GM18951 (cell line): ENCODE measurements at regions not wholly inside any gene's neighbourhood (a gene's known extent, or its start where the extent isn't known, plus 50 kb on each side); places are given as distances from the start of the nearest gene placed in this dataset.

ENCODE experiments used
- POLR2A ChIP-seq: IDR thresholded peaks from 4 replicates; pipeline ENCODE4 v1.6.1; 2011; ENCODE audit warnings: mild to moderate bottlenecking; ENCODE audit not compliant: insufficient read length, insufficient read depth; ENCODE audit errors: extremely low read depth
- in situ Hi-C: fragments of 300-500 bp; cut with MboI; formaldehyde crosslinking; loops from one replicate; pipeline ENCODE4 v1.12.0; 2022; ENCODE audit warnings: low sequenced_read_pairs, mixed read lengths, inconsistent platforms; ENCODE audit not compliant: unreplicated experiment

DNA sequence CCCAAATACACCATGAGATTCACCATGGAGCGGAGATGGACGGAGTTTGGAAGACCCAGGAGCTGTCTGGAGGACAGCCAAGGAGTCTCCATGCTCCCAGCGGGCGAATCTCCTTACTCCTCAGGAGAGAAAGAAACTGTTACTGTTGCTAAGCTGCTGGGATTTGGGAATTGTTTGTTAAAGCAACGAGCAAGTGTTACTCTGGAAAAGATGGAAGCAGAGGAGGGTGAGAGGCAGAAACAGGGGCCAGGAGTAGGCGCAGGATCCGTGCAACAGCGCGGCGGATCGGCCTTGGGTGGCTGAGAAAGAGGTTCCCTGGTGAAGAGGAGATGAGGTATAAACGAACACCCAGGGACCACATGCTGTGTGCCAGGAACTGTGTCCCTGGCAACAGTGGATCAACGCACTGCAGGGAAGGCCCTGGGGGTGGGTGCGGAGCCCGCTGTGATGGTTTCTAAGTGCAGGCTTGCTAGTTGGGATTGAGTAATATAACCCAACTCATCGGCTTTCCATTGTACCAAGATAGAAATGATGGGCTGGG, 1436.4 kb downstream of the BRD1 start:
- no peak for TF ChIP-seq POLR2A
- in situ Hi-C loops = no loop called here

DNA sequence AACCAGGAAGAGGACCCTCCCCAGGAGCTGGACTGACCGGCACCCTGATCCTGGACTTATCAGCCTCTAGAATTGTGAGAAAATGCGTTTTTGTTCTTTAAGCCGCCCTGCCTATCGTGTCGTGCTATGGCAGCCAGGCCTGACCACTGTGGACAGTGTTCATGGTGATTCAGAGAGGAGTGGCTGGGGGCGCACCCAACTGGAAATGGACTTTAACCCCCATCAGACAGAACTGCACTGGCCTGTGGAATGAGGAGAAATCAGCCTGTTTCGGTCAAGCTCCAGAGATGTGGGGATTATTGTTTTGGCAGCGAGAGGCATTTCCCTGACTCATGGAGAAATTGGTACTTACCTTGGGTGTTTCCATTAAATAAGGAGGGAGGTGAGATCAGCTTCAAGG, 1437.8 kb downstream of the BRD1 start:
- TF ChIP-seq POLR2A = no peak
- in situ Hi-C loops = no loop called here

DNA sequence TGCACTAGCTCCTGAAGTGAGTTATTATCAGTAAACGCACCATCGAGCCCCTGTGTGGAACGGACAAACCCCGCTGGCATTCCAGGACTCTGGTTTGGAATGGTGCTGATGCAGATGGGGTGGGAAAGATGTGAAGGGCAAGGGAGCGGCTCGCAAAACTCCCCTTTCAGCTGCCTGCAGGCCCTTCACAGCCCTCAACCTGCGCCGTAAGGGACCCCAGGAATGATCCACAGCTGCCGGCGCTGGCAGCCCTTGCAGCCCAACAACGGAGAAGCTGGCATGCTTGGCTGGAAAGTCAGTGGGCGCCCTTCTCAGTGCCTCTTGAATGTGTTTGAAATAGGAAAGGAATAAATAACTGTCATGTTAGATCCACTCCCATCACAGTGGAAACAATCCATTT, 1445.5 kb downstream of the BRD1 start:
- TF ChIP-seq POLR2A = no peak
- in situ Hi-C loops = no loop called here

DNA sequence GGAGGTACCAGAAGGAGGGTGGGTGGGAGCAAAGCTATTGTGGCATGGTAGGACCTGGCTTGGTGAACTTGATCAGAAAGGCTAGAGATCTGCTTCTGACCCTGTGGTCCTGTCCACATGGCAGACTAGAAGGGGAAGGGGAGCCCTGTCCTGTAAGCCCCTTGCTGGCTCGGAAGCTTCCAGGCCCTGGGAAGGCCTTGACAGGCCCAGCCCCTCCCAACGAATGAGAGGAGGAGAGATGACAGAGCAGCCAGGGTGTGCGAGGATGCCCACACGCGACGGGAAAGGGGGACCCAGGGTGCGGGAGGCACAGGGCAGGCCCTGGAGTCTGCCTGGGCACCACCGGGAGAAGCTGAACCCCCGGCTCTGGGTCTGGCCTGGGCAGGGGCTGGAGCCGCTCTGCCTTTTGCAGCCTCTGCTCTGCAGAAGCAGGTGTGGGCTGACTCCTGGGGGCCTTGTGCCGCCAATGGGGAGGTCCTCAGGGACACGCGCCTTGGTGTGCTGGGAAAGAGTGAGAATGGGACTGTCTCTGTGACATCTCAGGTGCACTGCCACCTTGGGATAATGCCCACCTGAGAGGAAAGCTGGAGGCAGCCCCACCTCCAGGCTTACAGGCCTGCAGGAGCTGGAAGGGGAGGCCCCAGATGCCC, 1447.5 kb downstream of the BRD1 start:
- TF ChIP-seq POLR2A = no peak
- in situ Hi-C loops = no loop called here

DNA sequence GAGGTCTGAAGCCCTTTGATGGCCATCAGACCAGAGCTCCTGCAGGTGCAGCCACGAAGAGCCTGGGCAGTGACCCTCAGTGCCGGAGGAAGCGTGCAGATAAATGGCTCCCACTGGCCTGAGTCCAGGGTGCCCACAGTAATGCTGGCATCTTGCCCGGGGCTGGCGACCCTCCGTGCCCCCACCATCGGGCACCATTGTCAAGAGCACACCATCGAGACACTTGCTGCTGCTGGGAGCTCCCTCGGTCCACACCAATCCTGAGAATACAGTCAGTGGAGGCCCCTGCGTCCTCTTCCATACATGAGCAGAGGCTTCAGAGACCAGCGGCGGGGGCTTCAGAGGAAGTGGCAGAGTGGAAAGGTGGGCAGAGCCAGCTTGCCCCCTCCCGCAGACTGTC, 1448.3 kb downstream of the BRD1 start:
- no peak for TF ChIP-seq POLR2A
- in situ Hi-C loops = no loop called here

DNA sequence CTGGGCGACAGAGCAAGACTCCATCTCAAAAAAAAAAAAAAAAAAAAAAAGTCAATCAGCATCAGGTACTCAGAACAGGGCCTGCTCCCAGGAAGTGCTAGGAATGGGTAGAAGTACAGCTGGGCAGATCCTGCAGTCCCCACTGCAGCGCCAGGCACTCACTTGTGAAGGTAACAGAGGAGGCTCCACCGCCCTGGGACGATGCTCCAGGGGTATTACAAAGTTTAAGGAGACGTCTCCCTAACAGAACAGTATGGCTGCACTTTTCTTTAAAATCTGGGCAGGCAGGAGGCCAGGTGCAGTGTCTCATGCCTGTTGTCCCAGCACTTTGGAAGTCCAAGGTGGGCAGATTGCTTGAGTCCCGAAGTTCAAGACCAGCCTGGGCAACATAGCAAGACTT, 1449.0 kb downstream of the BRD1 start:
- in situ Hi-C loops = no loop called here
- TF ChIP-seq POLR2A = no peak

DNA sequence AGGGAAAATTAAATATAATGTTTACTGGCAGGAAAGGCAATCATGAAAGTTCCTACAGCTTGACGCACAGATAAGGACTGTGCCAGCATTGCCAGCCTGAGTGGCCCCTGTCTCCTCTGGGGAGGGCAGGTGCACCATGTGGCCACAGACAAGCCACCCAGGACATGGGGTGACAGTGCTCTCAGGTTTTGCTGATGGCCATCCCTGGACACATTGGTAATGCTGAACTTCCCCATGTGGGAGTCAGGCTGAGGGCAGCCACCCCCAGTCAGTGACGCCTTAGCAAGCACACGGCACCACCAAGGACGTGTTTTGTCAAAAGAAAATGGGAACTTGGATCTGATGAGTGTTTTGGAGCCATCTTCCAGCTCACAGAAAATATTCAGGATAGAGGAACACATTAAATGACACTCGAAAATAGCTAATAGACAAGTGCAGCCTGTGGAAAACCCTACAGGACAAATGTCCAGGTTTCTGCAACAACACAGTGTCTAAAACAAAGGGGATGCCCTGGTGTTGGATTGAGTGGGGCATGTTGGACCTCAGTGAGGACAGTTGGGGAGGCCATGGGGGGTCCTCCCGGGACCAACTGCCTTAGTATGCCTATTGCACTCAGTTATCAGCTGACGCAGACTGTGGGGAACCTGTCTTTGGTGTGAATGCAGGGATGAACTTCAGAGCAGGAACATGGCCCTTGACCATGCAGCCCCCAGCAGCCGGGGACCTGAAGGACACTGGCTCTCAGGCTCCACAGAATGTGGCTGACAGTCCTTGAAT, 1450.5 kb downstream of the BRD1 start:
- in situ Hi-C loops = no loop called here
- no peak for TF ChIP-seq POLR2A

DNA sequence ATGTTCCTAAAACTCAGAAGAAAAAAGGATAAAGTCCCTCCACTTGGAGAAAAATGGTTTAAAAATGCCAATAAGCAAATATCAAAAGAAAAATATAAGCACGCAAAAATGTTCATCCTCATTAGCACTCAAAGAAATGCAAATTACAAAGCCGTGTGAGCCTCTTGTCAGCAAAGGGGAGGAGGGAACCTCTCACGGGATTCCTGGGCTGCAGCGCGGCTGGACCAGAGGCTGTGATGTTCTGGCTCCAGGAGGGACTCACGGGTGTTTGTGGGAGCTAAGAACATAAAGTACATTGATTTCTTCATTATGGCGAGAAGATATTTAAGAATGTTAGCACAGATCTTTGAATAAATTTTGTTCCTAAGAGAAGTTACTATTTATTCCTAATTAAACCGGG, 1451.2 kb downstream of the BRD1 start:
- no peak for TF ChIP-seq POLR2A
- in situ Hi-C loops = no loop called here

DNA sequence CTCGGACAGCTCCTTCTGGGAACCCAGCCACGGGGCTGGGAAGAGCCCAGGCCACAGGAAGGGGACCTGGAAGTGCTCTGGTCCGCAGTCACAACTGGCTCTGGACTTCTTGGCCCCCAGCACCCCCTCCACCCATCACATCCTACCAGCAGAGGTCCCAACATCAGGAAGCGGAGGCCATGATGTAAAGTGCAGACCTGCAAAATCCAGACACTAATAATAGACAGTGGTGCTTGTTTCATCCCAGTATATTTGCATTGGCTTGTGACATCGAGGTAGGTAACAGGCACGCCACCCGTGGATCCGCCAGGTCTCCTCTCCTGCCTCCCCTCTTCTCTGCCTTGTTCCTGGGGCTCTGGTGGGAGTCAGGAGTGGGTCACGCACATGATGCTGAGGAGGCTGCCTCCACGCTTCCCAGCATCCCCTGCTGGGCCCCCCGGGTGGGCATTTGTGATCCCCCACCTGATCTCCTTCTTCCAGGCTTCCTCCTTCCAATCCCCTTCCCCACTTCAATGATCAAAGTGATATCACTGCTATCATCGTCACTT, 1454.0 kb downstream of the BRD1 start:
- no peak for TF ChIP-seq POLR2A
- in situ Hi-C loops = no loop called here

DNA sequence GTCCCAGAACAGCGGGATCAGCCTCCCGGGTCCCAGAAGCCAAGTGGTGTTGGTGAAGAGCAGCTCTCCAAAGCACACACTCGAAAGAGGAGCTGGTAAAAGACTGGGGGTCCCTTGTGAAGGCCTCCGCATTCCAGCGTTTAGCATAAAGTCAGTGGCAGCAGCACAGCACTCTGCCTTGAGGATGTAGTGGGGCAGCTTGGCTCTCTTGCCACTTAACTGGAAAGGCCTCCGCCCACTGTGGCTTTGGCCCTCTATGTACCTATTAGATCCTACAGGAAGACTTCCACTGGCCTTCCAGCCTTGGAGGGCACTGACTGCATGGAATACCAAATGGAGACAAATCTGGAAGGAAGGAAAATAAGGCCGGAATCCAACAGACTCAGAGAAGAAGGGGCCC, 1455.3 kb downstream of the BRD1 start:
- TF ChIP-seq POLR2A = no peak
- in situ Hi-C loops = no loop called here

DNA sequence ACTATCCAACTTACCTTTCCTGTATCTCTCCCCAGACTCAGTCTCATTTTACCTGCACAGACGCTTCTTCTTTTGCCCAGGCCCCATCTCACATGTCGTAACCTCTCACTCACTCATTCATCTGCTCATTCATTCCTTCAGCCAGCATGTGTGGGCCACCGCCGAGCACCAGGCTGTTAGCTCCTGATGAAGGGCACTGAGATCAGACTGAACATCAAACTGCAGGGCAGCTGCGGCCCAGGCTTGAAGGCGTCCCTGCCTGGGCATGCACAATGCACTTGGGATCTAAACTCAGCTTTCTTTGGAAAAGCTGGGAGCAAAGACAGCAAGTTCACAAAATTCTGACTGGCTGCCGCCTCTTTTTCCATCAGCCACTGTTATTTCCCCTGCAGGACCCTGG, 1456.3 kb downstream of the BRD1 start:
- in situ Hi-C loops = no loop called here
- TF ChIP-seq POLR2A = no peak

DNA sequence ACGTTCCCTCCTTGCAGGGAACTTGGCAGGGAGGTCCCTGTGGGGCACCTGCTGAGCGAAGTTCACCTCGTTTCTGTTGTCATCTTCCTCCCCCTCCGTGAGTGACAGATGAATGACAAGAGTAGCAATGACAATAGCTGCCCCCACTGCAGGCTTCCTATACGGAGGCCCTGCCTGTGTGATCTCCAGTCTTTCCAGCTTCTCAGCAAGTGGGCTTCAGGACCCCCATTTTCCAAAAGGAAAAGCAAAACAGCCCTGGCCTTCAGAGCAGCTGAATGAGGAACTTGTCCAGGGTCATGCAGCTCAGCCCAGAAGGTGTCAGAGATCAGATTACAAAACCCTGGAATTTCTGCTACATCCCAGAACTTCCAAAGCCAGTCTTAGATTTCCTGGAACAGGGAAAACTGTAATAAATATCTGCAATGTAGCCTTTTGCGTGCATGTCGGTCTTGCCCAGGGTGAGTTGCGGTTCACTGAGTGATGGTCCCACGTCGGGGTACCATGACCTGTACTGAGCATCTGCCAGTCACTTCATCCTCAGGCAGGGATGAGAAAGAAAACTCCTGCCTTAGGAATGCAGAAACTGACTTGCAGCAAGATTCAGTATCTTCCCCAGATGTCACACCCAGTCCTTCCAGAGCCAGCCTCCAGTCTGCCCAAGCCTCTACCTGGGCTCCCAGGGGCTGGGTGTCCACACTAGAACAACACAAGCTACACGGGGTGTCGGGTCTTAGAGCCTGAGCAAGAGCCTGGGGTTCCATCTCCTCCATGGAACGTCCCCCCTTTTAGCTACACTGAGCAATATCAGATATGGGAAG, 1457.0 kb downstream of the BRD1 start:
- in situ Hi-C loops = no loop called here
- TF ChIP-seq POLR2A = no peak
